ENCODE measurements at regions not wholly inside any gene's neighbourhood (a gene's known extent, or its start where the extent isn't known, plus 50 kb on each side); places are given as distances from the start of the nearest gene placed in this dataset.

DNA sequence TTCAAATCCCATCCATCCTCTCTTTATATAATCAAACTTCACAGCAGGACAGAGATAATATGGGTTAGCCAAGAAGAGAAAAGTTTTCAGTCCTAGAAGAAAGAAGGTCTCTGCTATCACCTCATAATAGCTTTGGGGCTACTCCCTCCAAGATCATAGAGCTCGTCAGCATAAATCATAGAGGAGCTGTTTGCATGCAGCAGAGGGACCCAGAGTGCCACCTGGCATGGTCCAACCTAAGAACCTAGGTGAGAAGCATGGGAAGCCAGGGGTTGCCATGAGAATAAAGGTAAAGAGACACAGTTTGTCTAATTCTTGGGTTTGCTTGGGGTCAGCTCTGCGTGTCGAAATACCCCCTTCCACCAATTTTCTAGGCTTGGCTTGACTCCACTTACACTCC is 87.1 kb upstream of the CYP1B1 start (continued):
- TF ChIP-seq, protein P1, sequence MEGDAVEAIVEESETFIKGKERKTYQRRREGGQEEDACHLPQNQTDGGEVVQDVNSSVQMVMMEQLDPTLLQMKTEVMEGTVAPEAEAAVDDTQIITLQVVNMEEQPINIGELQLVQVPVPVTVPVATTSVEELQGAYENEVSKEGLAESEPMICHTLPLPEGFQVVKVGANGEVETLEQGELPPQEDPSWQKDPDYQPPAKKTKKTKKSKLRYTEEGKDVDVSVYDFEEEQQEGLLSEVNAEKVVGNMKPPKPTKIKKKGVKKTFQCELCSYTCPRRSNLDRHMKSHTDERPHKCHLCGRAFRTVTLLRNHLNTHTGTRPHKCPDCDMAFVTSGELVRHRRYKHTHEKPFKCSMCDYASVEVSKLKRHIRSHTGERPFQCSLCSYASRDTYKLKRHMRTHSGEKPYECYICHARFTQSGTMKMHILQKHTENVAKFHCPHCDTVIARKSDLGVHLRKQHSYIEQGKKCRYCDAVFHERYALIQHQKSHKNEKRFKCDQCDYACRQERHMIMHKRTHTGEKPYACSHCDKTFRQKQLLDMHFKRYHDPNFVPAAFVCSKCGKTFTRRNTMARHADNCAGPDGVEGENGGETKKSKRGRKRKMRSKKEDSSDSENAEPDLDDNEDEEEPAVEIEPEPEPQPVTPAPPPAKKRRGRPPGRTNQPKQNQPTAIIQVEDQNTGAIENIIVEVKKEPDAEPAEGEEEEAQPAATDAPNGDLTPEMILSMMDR (conservative IDR thresholded peaks at IDR 0.05; ENCODE audit: low read depth in 2 of 2): 0 out of 4 replicates have a peak, but pooled peaks of 1 of the 2 experiments have one; percentile 9

DNA sequence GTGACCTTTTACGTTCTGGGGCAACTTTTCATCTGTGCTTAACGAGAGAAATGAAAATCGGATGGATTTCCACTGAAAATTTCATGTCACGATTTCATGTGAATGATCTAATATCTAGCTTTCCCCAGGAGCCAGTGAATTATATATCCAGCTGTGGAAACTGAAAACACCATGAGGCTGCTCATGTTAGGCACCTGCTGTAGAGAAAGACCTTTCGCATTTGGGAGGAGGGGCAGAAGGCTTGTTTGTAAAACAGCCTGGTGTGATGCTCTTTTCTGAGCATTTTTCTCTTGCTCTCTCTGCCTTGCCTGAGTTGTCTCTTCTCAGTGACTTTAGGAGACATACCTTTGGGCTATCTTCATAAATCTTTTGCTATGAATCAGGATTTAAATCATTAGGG is 84.6 kb upstream of the CYP1B1 start:
- no peaks in the 10 kb centered on the region for H3F3A ChIP-seq (replicated peaks; ENCODE audit: low read depth)
- no peak overlapping the region for H3K4me3 ChIP-seq
- no peak overlapping the region for H3K4me3 Mint-ChIP-seq
- H3K9me3 Mint-ChIP-seq: no peaks in the 10 kb centered on the region
- H2AFZ ChIP-seq: no peak overlapping the region
- H4K20me1 ChIP-seq (replicated peaks; ENCODE audit: insufficient read depth): no peaks in the 10 kb centered on the region
- H3K27me3 Mint-ChIP-seq (ENCODE audit: insufficient read depth, low read depth, poor library complexity): peaks cover 3% of the 10 kb centered on the region
- H3K27ac ChIP-seq (ENCODE audit: low read depth): no peak overlapping the region
- H3K4me2 ChIP-seq: no peak overlapping the region
- ATAC-seq: peak; percentile 64
- no peaks in the 10 kb centered on the region for H3K27me3 ChIP-seq (ENCODE audit: insufficient read depth)
- peak; percentile 17 for DNase-seq (ENCODE audit: low spot score)
- H3K4me1 ChIP-seq (ENCODE audit: insufficient read depth): peaks cover 13% of the 10 kb centered on the region; the same call in 1 of the 2 replicates
- H3K9me2 ChIP-seq (ENCODE audit: insufficient read depth): no peaks in the 10 kb centered on the region
- H3K36me3 ChIP-seq (ENCODE audit: insufficient read depth): no peaks in the 10 kb centered on the region
- H3K4me1 Mint-ChIP-seq: peaks cover 13% of the 10 kb centered on the region
- no peaks in the 10 kb centered on the region for H3K36me3 Mint-ChIP-seq (ENCODE audit: low read depth)
- no peak overlapping the region for H3K27ac Mint-ChIP-seq
- H3K79me2 ChIP-seq (replicated peaks; ENCODE audit: insufficient read depth): no peaks in the 10 kb centered on the region
- TF ChIP-seq EZH2phosphoT487 (IDR thresholded peaks at IDR 0.05; ENCODE audit: unreplicated experiment) (no peak), EZH2 (IDR thresholded peaks at IDR 0.05; ENCODE audit: low read depth, unreplicated experiment) (no peak), ZNF114 (CRISPR knock-in tag; IDR thresholded peaks at IDR 0.05) (no peak), JUNB (IDR thresholded peaks at IDR 0.05; ENCODE audit: unreplicated experiment) (no peak), ZNF331 (CRISPR knock-in tag; IDR thresholded peaks at IDR 0.05; ENCODE audit: low read depth) (no peak), POLR2AphosphoS5 (IDR thresholded peaks at IDR 0.05; ENCODE audit: low read depth) (no peak)
- TF ChIP-seq, protein P2, sequence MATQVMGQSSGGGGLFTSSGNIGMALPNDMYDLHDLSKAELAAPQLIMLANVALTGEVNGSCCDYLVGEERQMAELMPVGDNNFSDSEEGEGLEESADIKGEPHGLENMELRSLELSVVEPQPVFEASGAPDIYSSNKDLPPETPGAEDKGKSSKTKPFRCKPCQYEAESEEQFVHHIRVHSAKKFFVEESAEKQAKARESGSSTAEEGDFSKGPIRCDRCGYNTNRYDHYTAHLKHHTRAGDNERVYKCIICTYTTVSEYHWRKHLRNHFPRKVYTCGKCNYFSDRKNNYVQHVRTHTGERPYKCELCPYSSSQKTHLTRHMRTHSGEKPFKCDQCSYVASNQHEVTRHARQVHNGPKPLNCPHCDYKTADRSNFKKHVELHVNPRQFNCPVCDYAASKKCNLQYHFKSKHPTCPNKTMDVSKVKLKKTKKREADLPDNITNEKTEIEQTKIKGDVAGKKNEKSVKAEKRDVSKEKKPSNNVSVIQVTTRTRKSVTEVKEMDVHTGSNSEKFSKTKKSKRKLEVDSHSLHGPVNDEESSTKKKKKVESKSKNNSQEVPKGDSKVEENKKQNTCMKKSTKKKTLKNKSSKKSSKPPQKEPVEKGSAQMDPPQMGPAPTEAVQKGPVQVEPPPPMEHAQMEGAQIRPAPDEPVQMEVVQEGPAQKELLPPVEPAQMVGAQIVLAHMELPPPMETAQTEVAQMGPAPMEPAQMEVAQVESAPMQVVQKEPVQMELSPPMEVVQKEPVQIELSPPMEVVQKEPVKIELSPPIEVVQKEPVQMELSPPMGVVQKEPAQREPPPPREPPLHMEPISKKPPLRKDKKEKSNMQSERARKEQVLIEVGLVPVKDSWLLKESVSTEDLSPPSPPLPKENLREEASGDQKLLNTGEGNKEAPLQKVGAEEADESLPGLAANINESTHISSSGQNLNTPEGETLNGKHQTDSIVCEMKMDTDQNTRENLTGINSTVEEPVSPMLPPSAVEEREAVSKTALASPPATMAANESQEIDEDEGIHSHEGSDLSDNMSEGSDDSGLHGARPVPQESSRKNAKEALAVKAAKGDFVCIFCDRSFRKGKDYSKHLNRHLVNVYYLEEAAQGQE (IDR thresholded peaks at IDR 0.05; ENCODE audit: unreplicated experiment): no peak
- TF ChIP-seq, protein P3, sequence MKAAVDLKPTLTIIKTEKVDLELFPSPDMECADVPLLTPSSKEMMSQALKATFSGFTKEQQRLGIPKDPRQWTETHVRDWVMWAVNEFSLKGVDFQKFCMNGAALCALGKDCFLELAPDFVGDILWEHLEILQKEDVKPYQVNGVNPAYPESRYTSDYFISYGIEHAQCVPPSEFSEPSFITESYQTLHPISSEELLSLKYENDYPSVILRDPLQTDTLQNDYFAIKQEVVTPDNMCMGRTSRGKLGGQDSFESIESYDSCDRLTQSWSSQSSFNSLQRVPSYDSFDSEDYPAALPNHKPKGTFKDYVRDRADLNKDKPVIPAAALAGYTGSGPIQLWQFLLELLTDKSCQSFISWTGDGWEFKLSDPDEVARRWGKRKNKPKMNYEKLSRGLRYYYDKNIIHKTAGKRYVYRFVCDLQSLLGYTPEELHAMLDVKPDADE (IDR thresholded peaks at IDR 0.05): no peak
- TF ChIP-seq, protein P4, sequence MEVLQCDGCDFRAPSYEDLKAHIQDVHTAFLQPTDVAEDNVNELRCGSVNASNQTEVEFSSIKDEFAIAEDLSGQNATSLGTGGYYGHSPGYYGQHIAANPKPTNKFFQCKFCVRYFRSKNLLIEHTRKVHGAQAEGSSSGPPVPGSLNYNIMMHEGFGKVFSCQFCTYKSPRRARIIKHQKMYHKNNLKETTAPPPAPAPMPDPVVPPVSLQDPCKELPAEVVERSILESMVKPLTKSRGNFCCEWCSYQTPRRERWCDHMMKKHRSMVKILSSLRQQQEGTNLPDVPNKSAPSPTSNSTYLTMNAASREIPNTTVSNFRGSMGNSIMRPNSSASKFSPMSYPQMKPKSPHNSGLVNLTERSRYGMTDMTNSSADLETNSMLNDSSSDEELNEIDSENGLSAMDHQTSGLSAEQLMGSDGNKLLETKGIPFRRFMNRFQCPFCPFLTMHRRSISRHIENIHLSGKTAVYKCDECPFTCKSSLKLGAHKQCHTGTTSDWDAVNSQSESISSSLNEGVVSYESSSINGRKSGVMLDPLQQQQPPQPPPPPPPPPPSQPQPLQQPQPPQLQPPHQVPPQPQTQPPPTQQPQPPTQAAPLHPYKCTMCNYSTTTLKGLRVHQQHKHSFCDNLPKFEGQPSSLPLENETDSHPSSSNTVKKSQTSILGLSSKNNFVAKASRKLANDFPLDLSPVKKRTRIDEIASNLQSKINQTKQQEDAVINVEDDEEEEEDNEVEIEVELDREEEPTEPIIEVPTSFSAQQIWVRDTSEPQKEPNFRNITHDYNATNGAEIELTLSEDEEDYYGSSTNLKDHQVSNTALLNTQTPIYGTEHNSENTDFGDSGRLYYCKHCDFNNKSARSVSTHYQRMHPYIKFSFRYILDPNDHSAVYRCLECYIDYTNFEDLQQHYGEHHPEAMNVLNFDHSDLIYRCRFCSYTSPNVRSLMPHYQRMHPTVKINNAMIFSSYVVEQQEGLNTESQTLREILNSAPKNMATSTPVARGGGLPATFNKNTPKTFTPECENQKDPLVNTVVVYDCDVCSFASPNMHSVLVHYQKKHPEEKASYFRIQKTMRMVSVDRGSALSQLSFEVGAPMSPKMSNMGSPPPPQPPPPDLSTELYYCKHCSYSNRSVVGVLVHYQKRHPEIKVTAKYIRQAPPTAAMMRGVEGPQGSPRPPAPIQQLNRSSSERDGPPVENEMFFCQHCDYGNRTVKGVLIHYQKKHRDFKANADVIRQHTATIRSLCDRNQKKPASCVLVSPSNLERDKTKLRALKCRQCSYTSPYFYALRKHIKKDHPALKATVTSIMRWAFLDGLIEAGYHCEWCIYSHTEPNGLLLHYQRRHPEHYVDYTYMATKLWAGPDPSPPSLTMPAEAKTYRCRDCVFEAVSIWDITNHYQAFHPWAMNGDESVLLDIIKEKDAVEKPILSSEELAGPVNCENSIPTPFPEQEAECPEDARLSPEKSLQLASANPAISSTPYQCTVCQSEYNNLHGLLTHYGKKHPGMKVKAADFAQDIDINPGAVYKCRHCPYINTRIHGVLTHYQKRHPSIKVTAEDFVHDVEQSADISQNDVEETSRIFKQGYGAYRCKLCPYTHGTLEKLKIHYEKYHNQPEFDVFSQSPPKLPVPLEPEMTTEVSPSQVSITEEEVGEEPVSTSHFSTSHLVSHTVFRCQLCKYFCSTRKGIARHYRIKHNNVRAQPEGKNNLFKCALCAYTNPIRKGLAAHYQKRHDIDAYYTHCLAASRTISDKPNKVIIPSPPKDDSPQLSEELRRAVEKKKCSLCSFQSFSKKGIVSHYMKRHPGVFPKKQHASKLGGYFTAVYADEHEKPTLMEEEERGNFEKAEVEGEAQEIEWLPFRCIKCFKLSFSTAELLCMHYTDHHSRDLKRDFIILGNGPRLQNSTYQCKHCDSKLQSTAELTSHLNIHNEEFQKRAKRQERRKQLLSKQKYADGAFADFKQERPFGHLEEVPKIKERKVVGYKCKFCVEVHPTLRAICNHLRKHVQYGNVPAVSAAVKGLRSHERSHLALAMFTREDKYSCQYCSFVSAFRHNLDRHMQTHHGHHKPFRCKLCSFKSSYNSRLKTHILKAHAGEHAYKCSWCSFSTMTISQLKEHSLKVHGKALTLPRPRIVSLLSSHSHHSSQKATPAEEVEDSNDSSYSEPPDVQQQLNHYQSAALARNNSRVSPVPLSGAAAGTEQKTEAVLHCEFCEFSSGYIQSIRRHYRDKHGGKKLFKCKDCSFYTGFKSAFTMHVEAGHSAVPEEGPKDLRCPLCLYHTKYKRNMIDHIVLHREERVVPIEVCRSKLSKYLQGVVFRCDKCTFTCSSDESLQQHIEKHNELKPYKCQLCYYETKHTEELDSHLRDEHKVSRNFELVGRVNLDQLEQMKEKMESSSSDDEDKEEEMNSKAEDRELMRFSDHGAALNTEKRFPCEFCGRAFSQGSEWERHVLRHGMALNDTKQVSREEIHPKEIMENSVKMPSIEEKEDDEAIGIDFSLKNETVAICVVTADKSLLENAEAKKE (CRISPR knock-in tag; IDR thresholded peaks at IDR 0.05): no peak
- TF ChIP-seq, protein P1 (conservative IDR thresholded peaks at IDR 0.05; ENCODE audit: low read depth in 2 of 2): no peak

All from GM23338 (cell line).